Activated CD4-positive, alpha-beta memory T cell treated with anti-CD3 and anti-CD28 coated beads for 36 hours (primary cell): ENCODE measurements at regions not wholly inside any gene's neighbourhood (a gene's known extent, or its start where the extent isn't known, plus 50 kb on each side); places are given as distances from the start of the nearest gene placed in this dataset.

Experiments
- CTCF ChIA-PET: fragments of 350-600 bp; sonication (Branson Sonifier 250); formaldehyde crosslinking; loops from one replicate; lab custom pipeline; 2021; ENCODE audit warnings: antibody characterized with exemption, inconsistent platforms; lab: Charles Lee
- POLR2A ChIA-PET: fragments of 350-600 bp; sonication (Branson Sonifier 250); formaldehyde crosslinking; loops from one replicate; lab custom pipeline; 2021; ENCODE audit warnings: antibody characterized with exemption; lab: Charles Lee
- DNase-seq: peaks from one replicate; pipeline ENCODE4 v3.0.0-alpha.2; 2020
- H3K27ac Mint-ChIP-seq: one replicate; pipeline ENCODE4 v1.8.0; 2021; ENCODE audit warnings: mixed read lengths
- H3K27me3 Mint-ChIP-seq: one replicate; pipeline ENCODE4 v1.8.0; 2021; ENCODE audit warnings: mixed read lengths
- H3K36me3 Mint-ChIP-seq: one replicate; pipeline ENCODE4 v1.8.0; 2021; ENCODE audit warnings: mixed read lengths
- H3K4me1 Mint-ChIP-seq: one replicate; pipeline ENCODE4 v1.8.0; 2021; ENCODE audit warnings: low read depth, mixed read lengths
- H3K4me3 Mint-ChIP-seq: one replicate; pipeline ENCODE4 v1.8.0; 2021; ENCODE audit warnings: mild to moderate bottlenecking, mixed read lengths
- H3K9me3 Mint-ChIP-seq: one replicate; pipeline ENCODE4 v1.8.0; 2021; ENCODE audit warnings: mixed read lengths
- intact Hi-C: fragments of 100-400 bp; cut with micrococcal nuclease; formaldehyde crosslinking; loops from one replicate; pipeline ENCODE4 v1.15.1; 2023

DNA sequence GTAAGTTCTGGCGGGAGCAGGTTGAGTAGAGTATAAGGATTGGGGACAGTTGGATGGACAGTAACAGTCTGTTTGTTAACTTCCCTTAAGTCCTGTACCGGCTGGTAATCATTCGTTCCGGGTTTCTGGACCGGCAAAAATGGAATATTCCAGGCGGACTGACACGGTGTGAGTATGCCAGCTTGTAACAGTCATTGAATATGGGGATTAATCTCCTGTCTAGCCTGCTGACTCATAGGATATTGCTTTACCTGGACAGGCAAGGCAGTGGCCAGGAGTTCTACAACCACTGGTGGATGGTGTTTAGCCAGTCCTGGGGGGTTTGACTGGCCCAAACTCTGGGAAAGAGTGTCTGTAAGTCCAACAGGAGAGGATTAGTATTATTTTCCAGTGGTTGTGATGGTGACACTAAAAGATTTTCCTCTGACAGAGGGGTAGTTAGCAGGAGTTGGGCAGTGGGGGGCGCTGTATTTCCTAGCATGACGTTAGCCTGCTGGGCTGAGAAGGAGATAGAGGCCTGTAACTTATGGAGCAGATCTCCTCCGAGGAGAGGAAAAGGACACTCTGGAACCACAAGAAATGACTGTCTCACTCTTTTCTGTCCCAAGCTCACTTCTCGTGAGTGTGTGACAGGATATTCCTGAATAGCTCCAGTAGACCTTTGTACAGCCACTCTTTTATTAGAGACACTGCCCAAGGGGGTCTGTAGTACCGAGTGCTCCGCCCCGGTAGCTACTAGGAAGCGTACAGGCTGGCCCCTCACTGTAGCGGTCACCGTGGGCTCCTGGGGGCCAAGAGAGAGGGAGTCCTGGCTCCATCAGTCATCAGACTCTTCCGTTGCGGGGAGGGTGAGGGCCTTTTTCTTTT is 152.2 kb downstream of the TRIM27 start:
- CTCF ChIA-PET = interaction anchor here (1.7 kb wide), 1 partner anchor 43 kb away, joined by 4 read pairs; no protein-coding TSS in a partner anchor
- Mint-ChIP-seq H3K27me3 (peaks cover 94% of the 10 kb centered on the region), H3K9me3 (peaks cover 13% of the 10 kb centered on the region), H3K4me3 (no peak overlapping the region), H3K4me1 (peaks cover 6% of the 10 kb centered on the region), H3K36me3 (peaks cover 22% of the 10 kb centered on the region), H3K27ac (no peak overlapping the region)
- POLR2A ChIA-PET = no interaction called here
- intact Hi-C loops = no loop called here
- DNase-seq = no peak

DNA sequence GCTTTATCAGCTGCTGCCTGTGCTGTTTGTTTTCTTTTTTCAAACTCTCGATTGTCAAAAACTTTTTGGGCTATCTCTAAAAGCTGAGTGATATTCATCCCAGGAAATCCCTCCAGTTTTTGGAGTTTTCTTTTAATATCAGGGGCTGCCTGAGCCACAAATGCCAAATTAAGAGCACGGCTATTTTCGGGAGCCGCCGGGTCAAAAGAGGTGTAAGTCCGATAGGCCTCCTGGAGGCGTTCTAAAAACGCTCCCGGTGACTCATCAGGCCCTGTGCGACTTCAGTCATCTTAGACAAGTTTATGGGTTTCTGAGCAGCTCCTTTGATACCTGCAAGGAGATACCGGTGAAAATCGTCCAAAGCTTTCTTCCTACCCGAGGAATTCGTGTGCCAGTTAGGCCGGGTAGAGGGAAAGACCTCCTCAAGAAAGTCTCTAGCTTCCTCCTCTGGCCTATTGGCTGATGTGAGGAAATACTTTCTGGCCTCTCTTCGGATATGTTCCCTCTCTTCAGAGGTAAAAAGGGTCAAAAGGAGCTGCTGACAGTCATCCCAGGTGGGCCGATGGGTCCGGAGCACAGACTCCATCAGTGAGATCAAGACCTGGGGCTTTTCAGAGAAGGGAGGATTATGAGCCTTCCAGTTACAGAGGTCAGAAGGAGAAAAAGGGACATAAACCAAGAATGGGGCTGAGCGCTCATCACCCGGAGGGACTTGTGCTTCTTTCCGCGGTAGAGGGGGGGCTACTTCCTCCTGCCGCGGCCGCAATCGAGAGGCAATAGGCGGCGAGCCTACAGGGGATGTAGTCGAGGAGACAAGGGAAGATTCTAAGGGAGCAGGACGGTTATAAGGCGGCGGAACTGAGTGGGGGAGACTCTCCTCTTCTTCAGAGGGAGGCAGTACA is 151.1 kb downstream of the TRIM27 start:
- H3K4me3 Mint-ChIP-seq = peak overlapping the region; percentile 10
- DNase-seq = no peak
- ChIA-PET CTCF (interaction anchor here (1.7 kb wide), 1 partner anchor 44 kb away, joined by 4 read pairs; no protein-coding TSS in a partner anchor), POLR2A (no interaction called here)
- intact Hi-C loops = no loop called here
- peaks cover 13% of the 10 kb centered on the region for H3K9me3 Mint-ChIP-seq
- H3K36me3 Mint-ChIP-seq = peaks cover 22% of the 10 kb centered on the region
- H3K27ac Mint-ChIP-seq = peak overlapping the region; percentile 30
- H3K4me1 Mint-ChIP-seq = peaks cover 6% of the 10 kb centered on the region
- peaks cover 92% of the 10 kb centered on the region for H3K27me3 Mint-ChIP-seq

GRCh38 chr6:28774292-28775051 is 149.3 kb downstream of the TRIM27 start:
- Mint-ChIP-seq H3K27ac (no peak overlapping the region), H3K9me3 (peaks cover 13% of the 10 kb centered on the region), H3K4me1 (peaks cover 6% of the 10 kb centered on the region), H3K36me3 (peaks cover 24% of the 10 kb centered on the region), H3K27me3 (peaks cover 90% of the 10 kb centered on the region), H3K4me3 (peak overlapping the region; percentile 10)
- intact Hi-C loops = loop anchor here (5.0 kb wide), 2 partner anchors 37 to 38 kb away; no protein-coding TSS in a partner anchor
- ChIA-PET CTCF (no interaction called here), POLR2A (no interaction called here)
- no peak for DNase-seq

- peak overlapping the region; percentile 10 for H3K4me3 Mint-ChIP-seq
- ChIA-PET CTCF (no interaction called here), POLR2A (no interaction called here)
- H3K36me3 Mint-ChIP-seq = peaks cover 27% of the 10 kb centered on the region
- peaks cover 13% of the 10 kb centered on the region for H3K9me3 Mint-ChIP-seq
- H3K4me1 Mint-ChIP-seq = peaks cover 6% of the 10 kb centered on the region
- H3K27ac Mint-ChIP-seq = peak overlapping the region; percentile 4
- H3K27me3 Mint-ChIP-seq = peaks cover 90% of the 10 kb centered on the region
- no peak for DNase-seq
- intact Hi-C loops = loop anchor here (5.0 kb wide), 2 partner anchors 37 to 38 kb away; no protein-coding TSS in a partner anchor
Observed at GRCh38 chr6:28775052-28775376, 148.8 kb downstream of the TRIM27 start.

DNA sequence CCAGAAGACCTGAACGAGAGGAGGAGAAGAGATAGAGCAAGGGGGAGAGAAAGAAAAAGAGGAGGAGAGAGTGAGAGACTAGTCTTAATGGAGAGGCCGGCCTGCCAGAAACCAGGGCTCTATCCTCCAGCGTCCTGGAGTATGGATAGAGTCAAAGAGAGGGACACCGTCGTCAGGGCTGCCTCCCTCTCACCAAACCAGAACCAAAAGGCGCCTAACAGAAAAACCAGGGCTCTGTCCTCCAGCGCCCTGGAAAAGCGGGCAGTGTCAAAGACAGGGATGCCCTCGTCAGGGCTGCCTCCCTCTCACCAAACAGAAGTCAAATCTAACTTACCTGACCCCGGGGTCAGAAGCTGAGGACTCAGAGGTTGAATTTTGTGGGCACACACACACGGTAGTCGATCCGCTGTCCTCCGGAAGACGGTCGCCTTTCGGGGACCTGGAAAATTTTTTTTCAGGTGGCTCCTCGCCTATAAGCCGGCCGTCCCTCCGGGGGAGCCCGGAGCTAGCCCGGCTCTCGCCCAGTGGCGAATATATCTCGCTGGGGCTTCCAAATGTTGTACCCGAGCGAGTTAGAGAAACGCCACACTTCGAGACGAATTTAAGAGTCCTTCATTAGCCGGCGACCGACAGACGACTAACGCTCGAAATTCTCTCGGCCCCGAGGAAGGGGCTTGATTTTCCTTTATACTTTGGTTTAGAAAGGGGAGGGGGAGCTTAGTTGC is 148.2 kb downstream of the TRIM27 start:
- peaks cover 13% of the 10 kb centered on the region for H3K9me3 Mint-ChIP-seq
- peaks cover 89% of the 10 kb centered on the region for H3K27me3 Mint-ChIP-seq
- no peak overlapping the region for H3K4me3 Mint-ChIP-seq
- H3K36me3 Mint-ChIP-seq = peaks cover 27% of the 10 kb centered on the region
- H3K4me1 Mint-ChIP-seq = peaks cover 6% of the 10 kb centered on the region
- intact Hi-C loops = loop anchor here (5.0 kb wide), 2 partner anchors 37 to 38 kb away; no protein-coding TSS in a partner anchor
- DNase-seq = no peak
- ChIA-PET POLR2A (no interaction called here), CTCF (interaction anchor here (1.8 kb wide), 1 partner anchor 241 kb away, joined by 4 read pairs; no protein-coding TSS in a partner anchor)
- peak overlapping the region; percentile 4 for H3K27ac Mint-ChIP-seq

GRCh38 chr6:28776269-28777146 is 147.3 kb downstream of the TRIM27 start:
- no peak for DNase-seq
- Mint-ChIP-seq H3K9me3 (peaks cover 13% of the 10 kb centered on the region), H3K27ac (no peak overlapping the region), H3K36me3 (peaks cover 27% of the 10 kb centered on the region), H3K27me3 (peaks cover 86% of the 10 kb centered on the region), H3K4me3 (no peak overlapping the region), H3K4me1 (peaks cover 10% of the 10 kb centered on the region)
- CTCF ChIA-PET = interaction anchor here (0.7 to 1.8 kb wide), 2 partner anchors 85 to 240 kb away, joined by 3 to 4 read pairs; no protein-coding TSS in a partner anchor
- POLR2A ChIA-PET = no interaction called here
- intact Hi-C loops = loop anchor here (5.0 kb wide), 2 partner anchors 36 to 39 kb away; no protein-coding TSS in a partner anchor

DNA sequence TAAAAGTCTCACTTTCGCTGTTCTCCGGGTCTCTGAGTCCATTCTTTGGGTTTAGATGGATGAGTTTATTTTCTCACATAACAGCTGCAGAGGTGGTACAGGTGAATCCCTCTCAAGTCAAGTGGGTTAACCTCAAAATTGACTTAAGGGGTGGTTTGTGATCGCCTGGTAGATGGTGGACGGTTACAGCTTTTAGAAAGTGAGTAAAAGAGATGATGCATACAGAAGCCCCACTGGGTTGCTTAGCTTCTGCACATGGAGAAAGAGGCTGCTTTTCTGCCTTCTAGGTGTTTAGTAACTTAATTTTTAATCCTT is 146.7 kb downstream of the TRIM27 start:
- no peak overlapping the region for H3K27ac Mint-ChIP-seq
- CTCF ChIA-PET = interaction anchor here (0.7 to 1.8 kb wide), 2 partner anchors 86 to 239 kb away, joined by 3 to 4 read pairs; no protein-coding TSS in a partner anchor
- intact Hi-C loops = loop anchor here (5.0 kb wide), 2 partner anchors 35 to 40 kb away; no protein-coding TSS in a partner anchor
- no peak overlapping the region for H3K4me3 Mint-ChIP-seq
- POLR2A ChIA-PET = no interaction called here
- H3K27me3 Mint-ChIP-seq = peaks cover 82% of the 10 kb centered on the region
- H3K36me3 Mint-ChIP-seq = peaks cover 27% of the 10 kb centered on the region
- peaks cover 13% of the 10 kb centered on the region for H3K9me3 Mint-ChIP-seq
- no peak for DNase-seq
- peaks cover 10% of the 10 kb centered on the region for H3K4me1 Mint-ChIP-seq

DNA sequence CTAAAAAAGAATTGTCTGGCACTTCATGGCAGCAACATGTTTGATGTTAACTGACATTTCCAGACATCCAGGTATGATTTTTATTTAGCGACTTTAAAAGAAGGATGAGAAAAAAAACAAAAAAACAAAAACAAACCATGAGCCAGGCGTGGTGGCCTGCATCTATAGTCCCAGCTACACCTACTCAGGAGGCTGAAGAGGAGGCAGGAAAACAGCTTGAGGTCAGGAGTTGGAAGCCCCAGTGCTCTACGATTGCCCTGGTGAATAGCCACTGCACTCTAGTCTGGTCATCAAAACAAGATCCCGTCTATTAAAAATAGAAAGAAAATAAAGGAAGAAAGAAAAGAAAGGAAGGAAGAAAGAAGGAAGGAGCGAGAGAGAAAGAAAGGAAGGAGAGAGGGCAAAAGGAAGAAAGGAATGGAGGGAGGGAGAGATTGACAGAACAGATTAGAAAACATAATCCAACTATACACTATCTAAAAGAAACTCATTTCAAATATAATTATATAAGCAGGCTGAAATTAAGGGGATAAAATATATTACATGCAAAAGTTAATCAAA is 141.6 kb downstream of the TRIM27 start:
- DNase-seq = no peak
- H3K9me3 Mint-ChIP-seq = peaks cover 12% of the 10 kb centered on the region
- H3K4me1 Mint-ChIP-seq = peaks cover 5% of the 10 kb centered on the region
- intact Hi-C loops = no loop called here
- H3K4me3 Mint-ChIP-seq = no peak overlapping the region
- CTCF ChIA-PET = no interaction called here
- H3K27ac Mint-ChIP-seq = no peak overlapping the region
- peaks cover 20% of the 10 kb centered on the region for H3K36me3 Mint-ChIP-seq
- POLR2A ChIA-PET = no interaction called here
- peaks cover 71% of the 10 kb centered on the region for H3K27me3 Mint-ChIP-seq

- H3K4me1 Mint-ChIP-seq = peaks cover 9% of the 10 kb centered on the region
- no peak overlapping the region for H3K4me3 Mint-ChIP-seq
- peaks cover 70% of the 10 kb centered on the region for H3K27me3 Mint-ChIP-seq
- ChIA-PET POLR2A (no interaction called here), CTCF (no interaction called here)
- no peak overlapping the region for H3K27ac Mint-ChIP-seq
- H3K36me3 Mint-ChIP-seq = peaks cover 21% of the 10 kb centered on the region
- peaks cover 15% of the 10 kb centered on the region for H3K9me3 Mint-ChIP-seq
- intact Hi-C loops = no loop called here
- no peak for DNase-seq
Observed at GRCh38 chr6:28785962-28786679, 137.7 kb downstream of the TRIM27 start.
